Activated T-cell treated with anti-CD3 and anti-CD28 coated beads, Interleukin-2, amount 50 U/mL, for 1 hour (primary cell): ENCODE measurements at regions not wholly inside any gene's neighbourhood (a gene's known extent, or its start where the extent isn't known, plus 50 kb on each side); places are given as distances from the start of the nearest gene placed in this dataset.

Experiments used
- DNase-seq: peaks from one replicate; pipeline ENCODE4 v3.0.0-alpha.2; 2020

- no peak for DNase-seq
These were observed 86.8 kb downstream of the CCT6B start for GRCh38 chr17:34874478-34874877.

- DNase-seq, result no peak
These were observed 88.6 kb downstream of the CCT6B start for GRCh38 chr17:34872640-34873039.

DNA sequence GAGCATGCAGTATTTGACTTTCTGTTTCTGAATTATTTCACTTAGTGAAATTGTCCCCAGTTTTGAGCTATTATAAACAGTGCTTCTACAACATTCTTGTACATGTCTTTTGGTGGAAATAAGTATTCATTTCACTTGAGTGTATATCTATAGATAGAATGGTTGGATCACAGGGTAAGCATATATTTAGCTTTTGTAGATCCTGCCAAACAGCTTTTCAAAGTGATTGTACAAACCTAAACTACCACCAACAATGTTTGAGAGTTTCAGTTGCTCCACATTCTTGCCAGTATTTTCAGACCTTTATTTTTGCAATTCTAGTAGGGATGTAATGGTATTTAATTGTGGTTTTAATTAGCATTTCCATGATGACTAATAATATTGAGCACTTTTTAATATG, 91.6 kb downstream of the CCT6B start:
- DNase-seq, result no peak

- no peak for DNase-seq
These were observed 95.5 kb downstream of the CCT6B start for GRCh38 chr17:34865716-34866115.

- no peak for DNase-seq
These were observed 98.9 kb downstream of the CCT6B start for GRCh38 chr17:34862384-34862783.

DNA sequence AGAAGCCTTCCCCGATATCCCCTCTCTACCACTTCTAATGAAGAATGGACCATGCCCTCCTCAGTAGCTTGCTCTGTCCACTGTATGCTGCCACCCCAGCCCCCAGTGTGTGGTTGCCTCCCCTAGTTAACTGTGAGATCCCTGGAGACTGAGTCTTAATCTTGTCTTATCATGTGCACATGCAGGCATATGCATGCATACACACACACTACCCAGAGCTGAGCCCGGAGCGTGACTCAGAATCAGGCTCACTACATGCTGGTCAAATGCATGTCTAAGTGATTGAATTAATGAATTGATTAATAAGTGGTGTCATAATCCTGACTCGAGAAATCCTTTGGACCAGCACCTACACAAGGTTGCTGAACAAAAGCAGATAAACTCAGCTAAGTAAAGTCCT, 99.4 kb downstream of the CCT6B start:
- no peak for DNase-seq

DNA sequence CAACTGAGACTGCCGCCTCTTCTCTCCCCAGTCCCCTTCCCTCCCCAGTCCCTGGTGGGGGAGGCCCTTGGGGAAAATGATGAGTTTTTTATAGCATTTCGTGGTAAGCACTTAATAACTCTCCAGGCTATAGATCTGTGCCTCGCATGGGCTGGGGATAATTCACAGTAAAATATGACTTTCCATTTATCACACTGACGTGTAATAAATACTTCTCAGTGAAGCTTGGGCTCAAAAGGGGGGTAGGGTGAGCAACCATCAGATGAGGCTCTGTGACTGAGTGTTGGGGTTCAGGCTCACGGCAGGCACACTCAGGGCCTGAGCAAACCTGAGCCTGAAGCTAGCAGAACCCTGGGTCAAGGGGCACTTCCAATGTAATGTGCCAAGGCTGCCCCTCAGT, 101.6 kb downstream of the CCT6B start:
- no peak for DNase-seq

GRCh38 chr17:34858591-34859565, 102.4 kb downstream of the CCT6B start:
- no peak for DNase-seq

DNA sequence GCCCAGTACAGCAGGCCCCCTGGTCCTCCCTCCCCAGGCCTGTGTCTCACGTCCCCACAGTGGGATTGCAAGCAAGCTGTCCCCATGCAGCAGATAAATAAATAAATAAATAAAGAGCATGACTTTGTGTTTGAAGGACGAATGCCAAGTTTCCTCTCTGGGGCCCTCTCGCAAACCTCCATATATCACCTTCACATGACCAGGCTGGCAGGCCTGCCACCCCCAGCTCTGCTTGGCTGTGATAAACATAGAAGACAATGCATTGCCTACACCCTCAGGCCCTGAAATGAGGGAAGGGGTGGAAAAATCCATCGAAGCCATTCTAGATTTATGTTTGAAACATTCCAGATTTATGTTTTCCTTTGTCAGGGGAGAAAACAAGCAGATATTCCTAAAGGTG, 107.3 kb downstream of the CCT6B start:
- DNase-seq, result no peak

- no peak for DNase-seq
These were observed 108.6 kb downstream of the CCT6B start for GRCh38 chr17:34852614-34853013.

- DNase-seq, result no peak
These were observed 109.2 kb downstream of the CCT6B start for GRCh38 chr17:34851961-34852540.

DNA sequence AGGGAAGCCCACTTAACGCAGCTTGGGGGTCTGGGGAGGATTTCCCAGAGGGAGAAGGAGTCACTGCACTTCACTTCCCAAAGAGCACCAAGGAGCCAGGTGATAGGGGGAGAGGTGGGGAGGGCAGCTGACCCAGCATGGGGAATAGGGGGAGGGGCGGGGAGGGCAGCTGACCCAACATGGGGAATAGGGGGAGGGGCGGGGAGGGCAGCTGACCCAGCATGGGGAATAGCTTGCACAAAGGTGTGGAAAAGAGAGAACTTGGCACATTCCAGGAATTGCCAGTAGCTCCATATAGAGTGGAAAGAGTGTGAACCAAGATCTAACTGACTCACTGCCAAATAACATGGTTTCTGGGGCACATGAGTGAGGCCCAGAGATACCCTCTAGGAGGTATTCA, 110.3 kb downstream of the CCT6B start:
- no peak for DNase-seq

GRCh38 chr17:34850023-34850422, 111.2 kb downstream of the CCT6B start:
- DNase-seq, result no peak

GRCh38 chr17:34847938-34848337, 113.3 kb downstream of the CCT6B start:
- DNase-seq, result no peak

DNA sequence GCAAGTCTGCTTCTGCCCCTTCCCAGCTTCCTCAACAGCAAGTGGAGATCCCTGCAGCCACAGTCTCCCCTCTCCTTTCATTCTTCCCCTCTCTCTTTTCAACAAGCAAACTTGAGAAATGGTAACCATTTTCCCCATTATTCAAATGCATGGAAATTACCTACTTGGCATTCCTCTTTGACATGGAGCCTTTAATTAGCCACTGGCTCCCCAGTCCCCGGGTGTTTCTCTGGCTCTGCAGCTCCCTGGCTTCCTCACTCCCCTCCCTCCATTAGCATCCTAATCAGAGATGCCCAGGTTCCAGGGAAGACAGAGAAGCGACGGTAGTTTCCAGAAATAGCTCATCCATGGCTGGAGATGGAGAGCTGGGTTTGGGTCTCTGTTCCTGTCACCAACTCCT, 116.0 kb downstream of the CCT6B start:
- no peak for DNase-seq

DNA sequence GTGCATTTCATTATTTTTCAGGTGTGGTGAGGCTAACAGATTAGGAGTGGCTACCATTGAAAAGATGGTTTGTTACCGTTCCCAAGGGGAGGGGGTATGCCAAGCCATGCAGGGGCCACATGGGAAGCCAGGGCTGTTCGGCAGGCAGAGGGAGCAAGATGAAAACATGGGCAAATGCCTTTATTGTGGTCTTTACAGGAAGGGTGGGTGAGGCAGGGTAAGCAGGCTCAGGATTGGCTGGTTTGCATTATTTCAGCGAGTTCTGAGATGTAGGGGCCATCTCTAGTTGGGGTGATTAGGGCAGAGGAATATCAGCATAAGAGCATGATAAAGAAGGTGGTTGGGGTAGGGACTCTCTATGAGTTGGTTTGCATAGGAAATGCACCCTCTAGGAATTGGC, 117.6 kb downstream of the CCT6B start:
- no peak for DNase-seq

- DNase-seq, result no peak
These were observed 119.0 kb downstream of the CCT6B start for GRCh38 chr17:34842235-34842634.

GRCh38 chr17:34841467-34841866, 119.8 kb downstream of the CCT6B start:
- DNase-seq, result no peak

DNA sequence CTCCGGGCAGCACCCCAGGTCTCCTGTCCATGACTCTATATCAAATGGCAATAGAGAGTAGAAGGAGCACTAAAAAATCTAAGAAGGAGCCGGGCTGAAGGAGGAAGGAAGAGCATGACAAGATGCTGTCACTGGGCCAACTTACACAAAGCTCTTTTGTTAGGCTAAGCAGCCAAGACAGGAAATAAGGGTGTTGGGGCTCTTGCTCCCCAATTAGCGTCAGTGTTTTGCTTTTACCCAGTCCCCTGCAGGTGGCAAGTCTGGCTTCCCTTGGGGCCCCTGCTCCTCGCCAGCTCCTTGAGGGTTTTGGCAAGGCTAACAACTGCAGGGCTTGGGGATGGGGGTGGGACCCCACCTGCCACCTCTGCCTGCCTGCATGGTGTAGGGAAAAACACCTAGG, 120.5 kb downstream of the CCT6B start:
- no peak for DNase-seq

DNA sequence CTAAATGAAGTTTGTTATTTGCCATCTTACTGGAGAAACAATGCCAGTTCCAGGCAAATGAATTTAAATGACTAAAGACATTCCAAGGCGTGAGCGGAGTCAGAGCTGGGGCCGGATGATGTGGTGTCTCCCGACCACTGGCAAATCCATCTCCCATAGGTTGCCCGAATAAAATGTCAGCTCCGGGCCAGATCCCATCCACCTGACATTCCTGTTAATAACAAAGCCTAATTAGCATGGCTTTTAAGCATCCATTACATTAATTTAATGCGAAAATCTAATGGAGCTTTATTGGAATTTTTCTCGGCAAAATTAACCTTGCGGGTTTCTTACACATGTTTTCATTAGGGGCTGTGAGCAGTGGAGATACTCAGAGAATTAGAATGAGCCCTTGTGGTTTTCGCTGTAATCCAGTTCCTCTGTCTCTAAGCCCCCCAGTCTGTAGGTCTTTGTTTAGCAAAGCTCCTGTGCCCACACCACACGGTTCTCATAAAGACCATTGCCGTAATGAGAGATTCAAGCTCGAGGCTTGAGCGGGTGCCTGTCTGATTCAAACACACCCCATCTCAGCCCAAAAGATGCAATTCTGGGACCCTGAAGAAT, 123.3 kb downstream of the CCT6B start:
- DNase-seq, result no peak

- no peak for DNase-seq
These were observed 128.9 kb downstream of the CCT6B start for GRCh38 chr17:34832376-34832775.

DNA sequence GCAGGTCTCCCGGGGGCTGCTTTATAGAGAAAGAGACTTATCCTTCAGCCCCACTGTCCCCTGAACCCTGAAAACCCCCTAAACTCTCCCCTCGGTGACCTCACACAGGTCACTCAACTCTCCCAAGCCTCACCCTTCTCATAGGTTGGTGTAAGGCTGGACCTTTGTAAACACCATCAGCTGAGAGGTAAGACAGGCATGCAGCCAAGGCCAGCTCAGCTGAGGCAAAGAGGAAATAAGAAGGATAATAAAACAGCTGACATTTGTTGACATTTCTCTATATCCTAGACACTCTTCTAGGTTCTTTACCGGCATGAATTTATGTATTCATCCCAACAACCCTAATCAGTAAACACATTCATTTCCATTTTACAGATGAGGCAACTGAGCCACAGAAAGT, 134.3 kb downstream of the CCT6B start:
- no peak for DNase-seq

- DNase-seq, result no peak
These were observed 134.9 kb downstream of the CCT6B start for GRCh38 chr17:34826332-34826731.

DNA sequence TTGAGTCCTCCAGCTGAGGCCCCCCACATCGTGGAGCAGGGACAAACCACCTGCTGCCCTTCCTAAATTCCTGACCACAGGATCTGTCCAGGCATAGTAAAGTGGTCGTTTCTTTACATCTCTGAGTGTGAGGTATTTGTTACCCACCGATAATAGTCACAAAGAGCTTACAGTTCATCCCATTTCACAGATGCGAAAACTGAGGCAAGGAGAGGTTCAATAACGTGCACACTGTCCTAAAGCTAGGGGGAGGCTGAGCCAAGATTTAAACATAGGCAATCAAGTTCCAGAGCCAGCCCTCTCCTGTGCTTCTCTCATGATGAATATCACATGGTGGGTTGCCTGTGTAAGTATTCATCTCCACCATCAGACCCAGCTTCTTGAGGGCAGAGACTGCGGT, 135.4 kb downstream of the CCT6B start:
- DNase-seq, result no peak
